PC-3 (cell line): ENCODE measurements at regions not wholly inside any gene's neighbourhood (a gene's known extent, or its start where the extent isn't known, plus 50 kb on each side); places are given as distances from the start of the nearest gene placed in this dataset.

Source experiments
- ATAC-seq: fragments of 200-7000 bp; cut with Tn5 transposase; 2 replicates; pipeline ENCODE4 v1.9.1; 2020; ENCODE audit warnings: mild to moderate bottlenecking, moderate library complexity
- BruUV-seq: library from RNA; stranded (reverse); fragments of 400-500 nt; replicated peaks from 2 replicates; lab custom pipeline; 2021; lab: Mats Ljungman, UMichigan
- CTCF ChIA-PET: fragments of 300-600 bp; sonication (Branson Sonifier 250); formaldehyde crosslinking; loops from one replicate; lab custom pipeline; 2022; ENCODE audit warnings: antibody characterized with exemption; lab: Charles Lee
- POLR2A ChIA-PET: fragments of 300-600 bp; sonication (Branson Sonifier 250); formaldehyde crosslinking; loops from one replicate; lab custom pipeline; 2022; ENCODE audit warnings: antibody characterized with exemption; ENCODE audit not compliant: unreplicated experiment; lab: Charles Lee
- DNase-seq: peaks from one replicate; pipeline ENCODE4 v3.0.0-alpha.2; 2015
- H2AFZ ChIP-seq: fragments of 300-600 bp; sonication (generic); 2 replicates; pipeline ENCODE4 v1.6.0; 2016; ENCODE audit warnings: antibody characterized with exemption, low read length
- H3F3A ChIP-seq: fragments of 300-600 bp; sonication (generic); one replicate; pipeline ENCODE4 v1.6.0; 2017; ENCODE audit warnings: antibody characterized with exemption, low read length, control low read depth, mild to moderate bottlenecking; ENCODE audit not compliant: unreplicated experiment
- H3K27ac ChIP-seq: fragments of 300-600 bp; sonication (generic); 2 replicates; pipeline ENCODE4 v1.5.1; 2016; ENCODE audit warnings: mild to moderate bottlenecking, low read length
- H3K27me3 ChIP-seq: fragments of 300-600 bp; sonication (generic); 2 replicates; pipeline ENCODE4 v1.6.1; 2016; ENCODE audit warnings: low read length, mixed read lengths
- H3K36me3 ChIP-seq: fragments of 300-600 bp; sonication (generic); 2 replicates; pipeline ENCODE4 v1.6.1; 2016; ENCODE audit warnings: low read depth, mixed run types, low read length, mixed read lengths
- H3K4me1 ChIP-seq: fragments of 300-600 bp; sonication (generic); 2 replicates; pipeline ENCODE4 v1.5.1; 2016; ENCODE audit warnings: low read length; ENCODE audit not compliant: insufficient read depth
- H3K4me2 ChIP-seq: fragments of 300-600 bp; sonication (generic); 2 replicates; pipeline ENCODE4 v1.6.0; 2016; ENCODE audit warnings: low read length
- H3K4me3 ChIP-seq: fragments of 300-600 bp; sonication (generic); 2 replicates; pipeline ENCODE4 v1.5.1; 2016; ENCODE audit warnings: mild to moderate bottlenecking, low read length, mixed read lengths
- H3K79me2 ChIP-seq: fragments of 300-600 bp; sonication (generic); 2 replicates; pipeline ENCODE4 v1.6.1; 2017; ENCODE audit warnings: low read length, mixed read lengths
- H3K9ac ChIP-seq: fragments of 300-600 bp; sonication (generic); 2 replicates; pipeline ENCODE4 v1.6.0; 2016; ENCODE audit warnings: mild to moderate bottlenecking, low read length
- H3K9me2 ChIP-seq: fragments of 300-600 bp; sonication (generic); replicated peaks from 2 replicates; pipeline ENCODE4 v1.6.1; 2016; ENCODE audit warnings: mixed run types, low read length, mixed read lengths
- H3K9me3 ChIP-seq: fragments of 300-600 bp; sonication (generic); 2 replicates; pipeline ENCODE4 v1.6.1; 2016; ENCODE audit warnings: low read length, mixed read lengths
- H4K20me1 ChIP-seq: fragments of 300-600 bp; sonication (generic); 2 replicates; pipeline ENCODE4 v1.6.1; 2016; ENCODE audit warnings: low read length, mixed read lengths
- CTCF ChIP-seq: fragments of 300-600 bp; sonication (generic); conservative IDR thresholded peaks from 2 replicates; pipeline ENCODE4 v1.5.1; 2017; ENCODE audit warnings: antibody characterized with exemption, low read depth, mild to moderate bottlenecking, low read length
- EZH2 ChIP-seq: fragments of 300-600 bp; sonication (generic); IDR thresholded peaks from one replicate; pipeline ENCODE4 v1.6.1; 2017; ENCODE audit warnings: antibody characterized with exemption, mild to moderate bottlenecking, low read length; ENCODE audit not compliant: unreplicated experiment
- EZH2phosphoT487 ChIP-seq: fragments of 300-600 bp; sonication (generic); IDR thresholded peaks from 2 replicates; pipeline ENCODE4 v1.6.1; 2018; ENCODE audit warnings: mild to moderate bottlenecking, antibody characterized with exemption, low read length, borderline replicate concordance
- intact Hi-C: fragments of 100-400 bp; cut with micrococcal nuclease; formaldehyde crosslinking; loops from 2 replicates; pipeline ENCODE4 v1.9.0; 2023

- intact Hi-C loops, result no loop called here
- Histone ChIP-seq H3K4me3 (no peak overlapping the region), H3K9me2 (no peaks in the 10 kb centered on the region), H3F3A (no peaks in the 10 kb centered on the region), H3K4me2 (no peak overlapping the region), H3K27ac (no peak overlapping the region), H3K4me1 (no peaks in the 10 kb centered on the region), H3K79me2 (no peaks in the 10 kb centered on the region), H4K20me1 (no peaks in the 10 kb centered on the region), H2AFZ (no peak overlapping the region), H3K36me3 (no peaks in the 10 kb centered on the region), H3K27me3 (peaks cover 14% of the 10 kb centered on the region), H3K9me3 (no peaks in the 10 kb centered on the region), H3K9ac (no peak overlapping the region)
- POLR2A ChIA-PET, result no interaction called here
- no peak for TF ChIP-seq EZH2phosphoT487
- TF ChIP-seq EZH2, result no peak
- TF ChIP-seq CTCF, result no peak
- CTCF ChIA-PET, result no interaction called here
- ATAC-seq (no peak), DNase-seq (no peak)
- no TSS peak for BruUV-seq
Observed at GRCh38 chr15:81869161-81869954, 176.5 kb downstream of the MEX3B start.

- CTCF ChIA-PET, result no interaction called here
- Histone ChIP-seq H3K4me2 (no peak overlapping the region), H3K27me3 (peaks cover 23% of the 10 kb centered on the region), H3K9me2 (no peaks in the 10 kb centered on the region), H3K9me3 (no peaks in the 10 kb centered on the region), H3K4me1 (no peaks in the 10 kb centered on the region), H3K79me2 (no peaks in the 10 kb centered on the region), H3K4me3 (no peak overlapping the region), H3F3A (no peaks in the 10 kb centered on the region), H3K27ac (no peak overlapping the region), H3K36me3 (no peaks in the 10 kb centered on the region), H2AFZ (no peak overlapping the region), H3K9ac (no peak overlapping the region), H4K20me1 (no peaks in the 10 kb centered on the region)
- TF ChIP-seq EZH2phosphoT487 (no peak), EZH2 (no peak), CTCF (no peak)
- BruUV-seq, result no TSS peak
- POLR2A ChIA-PET, result no interaction called here
- intact Hi-C loops, result no loop called here
- no peak for ATAC-seq
- no peak for DNase-seq
Observed at GRCh38 chr15:81865850-81866537, 179.8 kb downstream of the MEX3B start.

- H4K20me1 ChIP-seq, result no peaks in the 10 kb centered on the region
- ChIA-PET CTCF (no interaction called here), POLR2A (no interaction called here)
- no peaks in the 10 kb centered on the region for H3K36me3 ChIP-seq
- intact Hi-C loops, result no loop called here
- peaks cover 30% of the 10 kb centered on the region for H3K27me3 ChIP-seq
- no peaks in the 10 kb centered on the region for H3K79me2 ChIP-seq
- no peaks in the 10 kb centered on the region for H3K4me1 ChIP-seq
- no peak overlapping the region for H3K4me3 ChIP-seq
- no peaks in the 10 kb centered on the region for H3K9me3 ChIP-seq
- no TSS peak for BruUV-seq
- no peaks in the 10 kb centered on the region for H3K9me2 ChIP-seq
- DNase-seq (no peak), ATAC-seq (no peak)
- TF ChIP-seq EZH2phosphoT487 (no peak), EZH2 (no peak), CTCF (no peak)
- no peak overlapping the region for H3K27ac ChIP-seq
- H2AFZ ChIP-seq, result no peak overlapping the region
- no peaks in the 10 kb centered on the region for H3F3A ChIP-seq
- H3K9ac ChIP-seq, result no peak overlapping the region
- H3K4me2 ChIP-seq, result no peak overlapping the region
Observed at GRCh38 chr15:81863162-81863561, 182.7 kb downstream of the MEX3B start.
